GM18499 (cell line): ENCODE measurements at regions not wholly inside any gene's neighbourhood (a gene's known extent, or its start where the extent isn't known, plus 50 kb on each side); places are given as distances from the start of the nearest gene placed in this dataset.
"Not testable (repeated sequence)": the region's sequence is repeated elsewhere in the genome, so short reads cannot be mapped to it uniquely, and the experiment has no call there.

Experiments used
- ATAC-seq: cut with Tn5 transposase; IDR thresholded peaks from one replicate; pipeline ENCODE4 v1.9.1; 2021; ENCODE audit warnings: moderate number of reproducible peaks; ENCODE audit not compliant: insufficient read depth, unreplicated experiment

- not testable (repeated sequence) for ATAC-seq
Observed at GRCh38 chr21:10005791-10006190, 515.6 kb upstream of the TPTE start.

GRCh38 chr21:10016991-10017390 is 504.4 kb upstream of the TPTE start:
- not testable (repeated sequence) for ATAC-seq

GRCh38 chr21:10017757-10018156 is 503.6 kb upstream of the TPTE start:
- not testable (repeated sequence) for ATAC-seq

- ATAC-seq: not testable (repeated sequence)
Observed at GRCh38 chr21:10021462-10021861, 499.9 kb upstream of the TPTE start.

GRCh38 chr21:10022745-10023144 is 498.6 kb upstream of the TPTE start:
- not testable (repeated sequence) for ATAC-seq
